ENCODE measurements at regions not wholly inside any gene's neighbourhood (a gene's known extent, or its start where the extent isn't known, plus 50 kb on each side); places are given as distances from the start of the nearest gene placed in this dataset.

DNA sequence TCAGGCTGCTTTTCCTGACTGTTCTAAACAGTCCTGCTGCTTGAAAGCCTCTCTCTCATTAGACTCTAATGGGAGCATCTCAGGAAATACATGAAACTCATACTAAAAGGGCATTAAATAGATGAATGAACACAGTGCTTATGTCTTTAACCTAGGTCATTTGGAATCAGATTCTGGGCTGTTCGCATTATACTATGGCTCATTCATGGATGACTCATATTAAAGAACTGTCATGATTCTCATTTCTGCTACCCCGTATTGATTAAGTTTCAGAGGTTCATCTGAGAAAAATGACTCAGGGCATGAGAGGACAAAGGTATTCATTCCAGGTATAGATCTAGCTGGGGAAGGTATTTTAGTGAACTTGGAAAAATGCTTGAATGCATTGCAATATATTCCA lies 335.5 kb downstream of the GJA1 start:
- H3K36me3 ChIP-seq (ENCODE audit: insufficient read depth, low read length) = no peaks in the 10 kb centered on the region
- H3K9ac ChIP-seq (ENCODE audit: low read length) = no peak overlapping the region
- H3K27ac ChIP-seq (ENCODE audit: low read depth, low read length, poor library complexity, severe bottlenecking) = no peak overlapping the region
- H3K4me3 ChIP-seq (ENCODE audit: low read depth, low read length, poor library complexity, severe bottlenecking) = no peak overlapping the region
- H3F3A ChIP-seq (ENCODE audit: insufficient read depth, low read length) = no peaks in the 10 kb centered on the region
- H3K4me2 ChIP-seq (ENCODE audit: low read length) = no peak overlapping the region
- no peaks in the 10 kb centered on the region for H3K9me2 ChIP-seq (ENCODE audit: low read depth, low read length)
- no peaks in the 10 kb centered on the region for H3K4me1 ChIP-seq (ENCODE audit: insufficient read depth, low read length, severe bottlenecking)
- TF ChIP-seq, protein P1, sequence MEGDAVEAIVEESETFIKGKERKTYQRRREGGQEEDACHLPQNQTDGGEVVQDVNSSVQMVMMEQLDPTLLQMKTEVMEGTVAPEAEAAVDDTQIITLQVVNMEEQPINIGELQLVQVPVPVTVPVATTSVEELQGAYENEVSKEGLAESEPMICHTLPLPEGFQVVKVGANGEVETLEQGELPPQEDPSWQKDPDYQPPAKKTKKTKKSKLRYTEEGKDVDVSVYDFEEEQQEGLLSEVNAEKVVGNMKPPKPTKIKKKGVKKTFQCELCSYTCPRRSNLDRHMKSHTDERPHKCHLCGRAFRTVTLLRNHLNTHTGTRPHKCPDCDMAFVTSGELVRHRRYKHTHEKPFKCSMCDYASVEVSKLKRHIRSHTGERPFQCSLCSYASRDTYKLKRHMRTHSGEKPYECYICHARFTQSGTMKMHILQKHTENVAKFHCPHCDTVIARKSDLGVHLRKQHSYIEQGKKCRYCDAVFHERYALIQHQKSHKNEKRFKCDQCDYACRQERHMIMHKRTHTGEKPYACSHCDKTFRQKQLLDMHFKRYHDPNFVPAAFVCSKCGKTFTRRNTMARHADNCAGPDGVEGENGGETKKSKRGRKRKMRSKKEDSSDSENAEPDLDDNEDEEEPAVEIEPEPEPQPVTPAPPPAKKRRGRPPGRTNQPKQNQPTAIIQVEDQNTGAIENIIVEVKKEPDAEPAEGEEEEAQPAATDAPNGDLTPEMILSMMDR (IDR thresholded peaks at IDR 0.05; ENCODE audit: low read length) = no peak
- TF ChIP-seq EZH2 (IDR thresholded peaks at IDR 0.05; ENCODE audit: borderline replicate concordance, low read length) = no peak
- H2AFZ ChIP-seq (ENCODE audit: low read length) = no peak overlapping the region
- no peaks in the 10 kb centered on the region for H4K20me1 ChIP-seq (ENCODE audit: insufficient read depth, low read length)
- no peaks in the 10 kb centered on the region for H3K9me3 ChIP-seq (ENCODE audit: low read length)
- H3K27me3 ChIP-seq (ENCODE audit: insufficient read depth, low read length) = no peaks in the 10 kb centered on the region
- no peaks in the 10 kb centered on the region for H3K79me2 ChIP-seq (ENCODE audit: insufficient read depth, low read length)

DNA sequence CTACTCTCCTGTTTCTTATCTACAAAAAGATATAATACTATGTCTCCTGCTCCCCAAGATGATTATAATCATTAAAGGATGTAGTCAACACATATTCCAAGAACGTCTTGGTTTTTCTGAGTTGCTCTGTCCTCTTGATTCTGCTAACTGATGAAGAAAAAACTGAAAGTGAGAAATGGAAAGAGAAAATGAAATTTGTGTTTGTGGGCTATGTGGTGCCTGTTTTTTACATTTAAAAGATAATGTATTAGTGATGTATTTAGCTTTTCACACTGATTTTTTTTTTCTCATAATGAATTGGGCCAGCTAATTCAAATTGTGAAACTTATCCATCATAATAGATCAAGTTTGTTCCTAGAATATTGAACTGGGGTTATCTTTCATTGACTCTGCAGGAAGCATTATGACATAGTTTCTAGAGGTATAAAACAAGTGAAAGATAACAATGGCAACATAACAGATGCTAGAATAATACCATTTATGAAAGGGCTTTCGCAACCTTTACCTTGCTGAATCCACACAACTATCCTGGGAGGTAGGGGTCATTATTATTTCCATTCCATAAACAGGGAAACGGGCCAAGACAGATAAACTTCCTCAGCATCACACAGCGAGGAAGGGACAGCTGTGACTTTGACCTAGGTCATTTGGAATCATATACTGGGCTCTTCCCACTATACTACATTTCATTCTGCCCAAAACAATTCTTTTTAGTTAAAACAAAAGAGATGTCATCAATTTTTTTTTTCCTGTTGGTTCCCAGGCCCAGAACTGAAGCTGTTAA lies 336.7 kb downstream of the GJA1 start:
- H3K27ac ChIP-seq (ENCODE audit: low read depth, low read length, poor library complexity, severe bottlenecking) = no peak overlapping the region
- TF ChIP-seq, protein P1 (IDR thresholded peaks at IDR 0.05; ENCODE audit: low read length) = no peak
- H3K4me1 ChIP-seq (ENCODE audit: insufficient read depth, low read length, severe bottlenecking) = no peaks in the 10 kb centered on the region
- no peaks in the 10 kb centered on the region for H3F3A ChIP-seq (ENCODE audit: insufficient read depth, low read length)
- no peaks in the 10 kb centered on the region for H3K79me2 ChIP-seq (ENCODE audit: insufficient read depth, low read length)
- H3K36me3 ChIP-seq (ENCODE audit: insufficient read depth, low read length) = no peaks in the 10 kb centered on the region
- H3K9me3 ChIP-seq (ENCODE audit: low read length) = no peaks in the 10 kb centered on the region
- no peaks in the 10 kb centered on the region for H3K9me2 ChIP-seq (ENCODE audit: low read depth, low read length)
- H2AFZ ChIP-seq (ENCODE audit: low read length) = no peak overlapping the region
- H3K4me2 ChIP-seq (ENCODE audit: low read length) = no peak overlapping the region
- no peak overlapping the region for H3K4me3 ChIP-seq (ENCODE audit: low read depth, low read length, poor library complexity, severe bottlenecking)
- no peaks in the 10 kb centered on the region for H4K20me1 ChIP-seq (ENCODE audit: insufficient read depth, low read length)
- H3K9ac ChIP-seq (ENCODE audit: low read length) = no peak overlapping the region
- no peaks in the 10 kb centered on the region for H3K27me3 ChIP-seq (ENCODE audit: insufficient read depth, low read length)

- no peaks in the 10 kb centered on the region for H3K27me3 ChIP-seq (ENCODE audit: insufficient read depth, low read length)
- no peaks in the 10 kb centered on the region for H3K9me2 ChIP-seq (ENCODE audit: low read depth, low read length)
Measured at GRCh38 chr6:121776054-121776453, 340.6 kb downstream of the GJA1 start.

More at GRCh38 chr6:121776054-121776453, 340.6 kb downstream of the GJA1 start:
- H4K20me1 ChIP-seq (ENCODE audit: insufficient read depth, low read length) = no peaks in the 10 kb centered on the region
- no peak overlapping the region for H3K4me2 ChIP-seq (ENCODE audit: low read length)
- no peaks in the 10 kb centered on the region for H3K79me2 ChIP-seq (ENCODE audit: insufficient read depth, low read length)
- no peak overlapping the region for H3K9ac ChIP-seq (ENCODE audit: low read length)
- no peaks in the 10 kb centered on the region for H3K9me3 ChIP-seq (ENCODE audit: low read length)
- no peak overlapping the region for H3K4me3 ChIP-seq (ENCODE audit: low read depth, low read length, poor library complexity, severe bottlenecking)
- TF ChIP-seq, protein P1 (IDR thresholded peaks at IDR 0.05; ENCODE audit: low read length) = no peak
- TF ChIP-seq EZH2 (IDR thresholded peaks at IDR 0.05; ENCODE audit: borderline replicate concordance, low read length) = no peak
- no peaks in the 10 kb centered on the region for H3K4me1 ChIP-seq (ENCODE audit: insufficient read depth, low read length, severe bottlenecking)
- no peak overlapping the region for H2AFZ ChIP-seq (ENCODE audit: low read length)
- H3F3A ChIP-seq (ENCODE audit: insufficient read depth, low read length) = no peaks in the 10 kb centered on the region
- H3K36me3 ChIP-seq (ENCODE audit: insufficient read depth, low read length) = no peaks in the 10 kb centered on the region
- H3K27ac ChIP-seq (ENCODE audit: low read depth, low read length, poor library complexity, severe bottlenecking) = no peak overlapping the region

Measured in OCI-LY1 (cell line).